K562 (cell line): ENCODE measurements at regions not wholly inside any gene's neighbourhood (a gene's known extent, or its start where the extent isn't known, plus 50 kb on each side); places are given as distances from the start of the nearest gene placed in this dataset.

Experiments used
- DNMT1 ChIP-seq: fragments of 450-650 bp; IDR thresholded peaks from 2 replicates; pipeline ENCODE4 v1.6.1; 2016; ENCODE audit warnings: antibody characterized with exemption, mild to moderate bottlenecking
- MBD2 ChIP-seq: sonication (generic); IDR thresholded peaks from 2 replicates; pipeline ENCODE4 v1.6.1; 2016; ENCODE audit warnings: low read depth, borderline replicate concordance
- NR3C1 ChIP-seq: sonication (generic); formaldehyde crosslinking; IDR thresholded peaks from 2 replicates; pipeline ENCODE4 v1.8.1; 2022; ENCODE audit warnings: missing genetic modification reagents
- PRMT5 ChIP-seq: sonication (generic); formaldehyde crosslinking; IDR thresholded peaks from 2 replicates; pipeline ENCODE4 v1.5.0; 2020; ENCODE audit warnings: missing genetic modification reagents
- RERE ChIP-seq: sonication (generic); formaldehyde crosslinking; IDR thresholded peaks from 2 replicates; pipeline ENCODE4 v1.8.0; 2023; ENCODE audit warnings: missing genetic modification reagents, mild to moderate bottlenecking, borderline replicate concordance
- SRF ChIP-seq, 2 experiments: fragments of 250-450, 450-650 bp in 1 of 2; sonication (Bioruptor Pico) in 1 of 2; sonication (generic) in 1 of 2; formaldehyde crosslinking; IDR thresholded peaks; 2 replicates each; pipeline versions ENCODE4 v1.5.0 to v1.5.1; 2020 to 2022; ENCODE audit warnings: mild to moderate bottlenecking in 1 of 2, missing genetic modification reagents in 1 of 2
- ZNF609 ChIP-seq: sonication (generic); formaldehyde crosslinking; IDR thresholded peaks from 2 replicates; pipeline ENCODE4 v1.8.1; 2023; ENCODE audit warnings: missing genetic modification reagents, mild to moderate bottlenecking, borderline replicate concordance

GRCh38 chr7:159226011-159226702, 81.5 kb upstream of the VIPR2 start (continued):
- no peak for TF ChIP-seq ZNF609 (CRISPR knock-in tag)
- TF ChIP-seq SRF (CRISPR knock-in tag; IDR thresholded peaks at IDR 0.05), result no peak
- TF ChIP-seq MBD2, result no peak
- TF ChIP-seq RERE (CRISPR knock-in tag), result no peak
- no peak for TF ChIP-seq NR3C1 (CRISPR knock-in tag)
- TF ChIP-seq PRMT5 (CRISPR knock-in tag), result no peak
- TF ChIP-seq DNMT1, result no peak
